MM.1S (cell line): ENCODE measurements at regions not wholly inside any gene's neighbourhood (a gene's known extent, or its start where the extent isn't known, plus 50 kb on each side); places are given as distances from the start of the nearest gene placed in this dataset.

ENCODE experiments used
- DNase-seq: peaks from one replicate; pipeline ENCODE4 v3.0.0-alpha.2; 2015
- H2AFZ ChIP-seq: fragments of 300-600 bp; sonication (generic); 2 replicates; pipeline ENCODE4 v1.6.0; 2016; ENCODE audit warnings: antibody characterized with exemption, low read length
- H3F3A ChIP-seq: fragments of 300-600 bp; sonication (generic); 2 replicates; pipeline ENCODE4 v1.6.1; 2016; ENCODE audit warnings: mild to moderate bottlenecking, antibody characterized with exemption, low read length, moderate library complexity, mixed read lengths; ENCODE audit not compliant: insufficient read depth
- H3K27ac ChIP-seq: fragments of 300-600 bp; sonication (generic); 2 replicates; pipeline ENCODE4 v1.5.1; 2016; ENCODE audit warnings: mild to moderate bottlenecking, low read length
- H3K27me3 ChIP-seq: fragments of 300-600 bp; sonication (generic); replicated peaks from 2 replicates; pipeline ENCODE4 v1.6.0; 2016; ENCODE audit warnings: low read length; ENCODE audit not compliant: insufficient read depth
- H3K36me3 ChIP-seq: fragments of 300-600 bp; sonication (generic); replicated peaks from 2 replicates; pipeline ENCODE4 v1.6.1; 2016; ENCODE audit warnings: mild to moderate bottlenecking, low read length, mixed read lengths; ENCODE audit not compliant: insufficient read depth
- H3K4me1 ChIP-seq: fragments of 300-600 bp; sonication (generic); 2 replicates; pipeline ENCODE4 v1.6.1; 2016; ENCODE audit warnings: low read length, mixed read lengths
- H3K4me2 ChIP-seq: fragments of 300-600 bp; sonication (generic); 2 replicates; pipeline ENCODE4 v1.6.0; 2016; ENCODE audit warnings: low read depth, low read length
- H3K4me3 ChIP-seq: fragments of 300-600 bp; sonication (generic); 2 replicates; pipeline ENCODE4 v1.5.1; 2016; ENCODE audit warnings: low read length, mixed read lengths
- H3K79me2 ChIP-seq: fragments of 300-600 bp; sonication (generic); 2 replicates; pipeline ENCODE4 v1.6.1; 2016; ENCODE audit warnings: mixed run types, low read length, mixed read lengths
- H3K9ac ChIP-seq: fragments of 300-600 bp; sonication (generic); 2 replicates; pipeline ENCODE4 v1.6.1; 2016; ENCODE audit warnings: low read length, mixed read lengths
- H3K9me2 ChIP-seq: fragments of 300-600 bp; sonication (generic); replicated peaks from 2 replicates; pipeline ENCODE4 v1.6.1; 2016; ENCODE audit warnings: mild to moderate bottlenecking, low read length, mixed read lengths; ENCODE audit not compliant: insufficient read depth
- H3K9me3 ChIP-seq: fragments of 300-600 bp; sonication (generic); replicated peaks from 2 replicates; pipeline ENCODE4 v1.6.1; 2016; ENCODE audit warnings: mild to moderate bottlenecking, low read length, mixed read lengths; ENCODE audit not compliant: insufficient read depth
- H4K20me1 ChIP-seq: fragments of 300-600 bp; sonication (generic); 2 replicates; pipeline ENCODE4 v1.6.1; 2016; ENCODE audit warnings: mild to moderate bottlenecking, low read length, moderate library complexity, mixed read lengths; ENCODE audit not compliant: insufficient read depth
- CTCF ChIP-seq: fragments of 300-600 bp; sonication (generic); IDR thresholded peaks from 2 replicates; pipeline ENCODE4 v1.5.1; 2016; ENCODE audit warnings: antibody characterized with exemption, low read length, mixed read lengths
- EZH2 ChIP-seq: fragments of 300-600 bp; sonication (generic); optimal IDR thresholded peaks from 2 replicates; pipeline ENCODE3; 2017; ENCODE audit warnings: low read depth, mild to moderate bottlenecking, antibody characterized with exemption, low read length, mixed read lengths
- EZH2phosphoT487 ChIP-seq: fragments of 300-600 bp; sonication (generic); IDR thresholded peaks from 2 replicates; pipeline ENCODE4 v1.6.1; 2018; ENCODE audit warnings: antibody characterized with exemption, low read length

- no peak overlapping the region for H3K4me3 ChIP-seq
- no peaks in the 10 kb centered on the region for H3K79me2 ChIP-seq
- H3F3A ChIP-seq: no peaks in the 10 kb centered on the region
- no peak overlapping the region for H3K27ac ChIP-seq
- no peak for DNase-seq
- no peaks in the 10 kb centered on the region for H3K4me1 ChIP-seq
- H3K9me2 ChIP-seq: no peaks in the 10 kb centered on the region
- H3K27me3 ChIP-seq: no peaks in the 10 kb centered on the region
- no peak overlapping the region for H3K9ac ChIP-seq
- H2AFZ ChIP-seq: no peak overlapping the region
- no peak for TF ChIP-seq EZH2phosphoT487
- TF ChIP-seq CTCF: no peak
- TF ChIP-seq EZH2: no peak
- H4K20me1 ChIP-seq: no peaks in the 10 kb centered on the region
- no peaks in the 10 kb centered on the region for H3K36me3 ChIP-seq
- no peaks in the 10 kb centered on the region for H3K9me3 ChIP-seq
- no peak overlapping the region for H3K4me2 ChIP-seq
These were observed 75.9 kb upstream of the MAML3 start for GRCh38 chr4:140229881-140230280.

DNA sequence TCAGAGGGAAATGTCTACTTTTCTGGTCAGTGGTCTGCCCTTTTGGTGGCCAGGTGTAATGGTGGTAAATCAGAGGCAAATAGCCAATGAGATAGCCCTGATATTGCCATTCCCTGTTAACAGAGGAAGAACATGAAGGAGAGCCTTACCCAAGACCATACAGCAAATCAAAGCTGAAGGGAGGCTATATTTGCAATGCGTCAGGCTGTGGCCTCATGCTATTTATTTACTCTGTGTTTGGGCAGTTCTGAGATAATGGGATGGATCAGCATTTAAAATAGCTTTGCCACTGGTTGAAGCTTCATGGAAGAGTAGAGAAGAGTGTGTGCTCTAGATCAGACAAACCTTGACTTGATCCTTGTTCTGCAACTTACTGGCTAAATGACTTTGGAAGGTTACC lies 73.3 kb upstream of the MAML3 start:
- no peak for DNase-seq
- no peak overlapping the region for H3K27ac ChIP-seq
- no peaks in the 10 kb centered on the region for H3K9me2 ChIP-seq
- no peak for TF ChIP-seq CTCF
- no peak for TF ChIP-seq EZH2phosphoT487
- TF ChIP-seq EZH2: no peak
- H2AFZ ChIP-seq: no peak overlapping the region
- no peaks in the 10 kb centered on the region for H4K20me1 ChIP-seq
- H3K36me3 ChIP-seq: no peaks in the 10 kb centered on the region
- no peak overlapping the region for H3K9ac ChIP-seq
- H3K79me2 ChIP-seq: no peaks in the 10 kb centered on the region
- no peak overlapping the region for H3K4me3 ChIP-seq
- H3F3A ChIP-seq: no peaks in the 10 kb centered on the region
- H3K9me3 ChIP-seq: no peaks in the 10 kb centered on the region
- no peak overlapping the region for H3K4me2 ChIP-seq
- no peaks in the 10 kb centered on the region for H3K27me3 ChIP-seq
- H3K4me1 ChIP-seq: no peaks in the 10 kb centered on the region

DNA sequence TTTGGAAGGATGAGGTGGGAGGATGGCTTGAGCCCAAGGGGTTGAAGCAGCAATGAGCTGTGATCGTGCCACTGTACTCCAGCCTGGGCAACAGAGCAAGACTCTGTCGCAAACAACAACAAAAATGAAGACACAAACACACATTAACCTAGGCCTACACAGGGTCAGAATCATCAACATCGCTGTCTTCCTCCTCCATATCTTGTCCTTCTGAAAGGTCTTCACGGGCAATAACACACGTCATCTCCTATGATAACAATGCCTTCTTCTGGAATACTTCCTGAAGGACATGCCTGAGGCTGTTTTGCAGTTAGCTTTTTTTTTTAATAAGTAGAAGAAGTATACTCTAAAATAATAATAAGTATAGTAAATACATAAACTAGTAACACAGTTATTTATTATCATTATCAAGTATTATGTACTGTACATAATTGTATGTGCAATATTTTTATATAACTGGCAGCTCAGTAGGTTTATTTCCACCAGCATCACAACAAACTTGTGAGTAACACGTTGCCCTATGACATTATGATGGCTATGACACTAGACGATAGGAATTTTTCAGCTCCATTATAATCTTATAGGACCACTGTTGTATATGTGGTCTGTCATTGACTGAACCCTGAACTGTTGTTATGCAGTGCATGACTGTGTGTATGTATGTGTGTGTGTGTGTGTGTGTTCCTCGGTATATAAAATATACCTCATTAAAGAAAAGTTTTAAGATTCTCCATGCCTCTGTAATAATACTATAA lies 69.2 kb upstream of the MAML3 start:
- H3K27ac ChIP-seq: no peak overlapping the region
- H3K79me2 ChIP-seq: no peaks in the 10 kb centered on the region
- H2AFZ ChIP-seq: no peak overlapping the region
- DNase-seq: no peak
- H3K9ac ChIP-seq: no peak overlapping the region
- no peaks in the 10 kb centered on the region for H3K9me2 ChIP-seq
- H3K4me2 ChIP-seq: no peak overlapping the region
- no peaks in the 10 kb centered on the region for H3K9me3 ChIP-seq
- H4K20me1 ChIP-seq: no peaks in the 10 kb centered on the region
- no peak for TF ChIP-seq EZH2
- no peak for TF ChIP-seq CTCF
- no peak for TF ChIP-seq EZH2phosphoT487
- no peaks in the 10 kb centered on the region for H3F3A ChIP-seq
- no peak overlapping the region for H3K4me3 ChIP-seq
- no peaks in the 10 kb centered on the region for H3K36me3 ChIP-seq
- H3K27me3 ChIP-seq: no peaks in the 10 kb centered on the region
- no peaks in the 10 kb centered on the region for H3K4me1 ChIP-seq
